SU-DHL-6 (cell line): ENCODE measurements at regions not wholly inside any gene's neighbourhood (a gene's known extent, or its start where the extent isn't known, plus 50 kb on each side); places are given as distances from the start of the nearest gene placed in this dataset.
"Not testable (repeated sequence)": the region's sequence is repeated elsewhere in the genome, so short reads cannot be mapped to it uniquely, and the experiment has no call there.

Experiments
- CTCF ChIP-seq: fragments of 200-600 bp; sonication (generic); IDR thresholded peaks from one replicate; pipeline ENCODE4 v1.5.1; 2017; ENCODE audit warnings: antibody characterized with exemption, mild to moderate bottlenecking, low read length, moderate library complexity; ENCODE audit not compliant: insufficient read depth, poor library complexity, severe bottlenecking
- EZH2phosphoT487 ChIP-seq: fragments of 200-600 bp; sonication (generic), shearing (Covaris generic); conservative IDR thresholded peaks from 2 replicates; pipeline ENCODE4 v1.6.1; 2018; ENCODE audit warnings: mild to moderate bottlenecking, antibody characterized with exemption, low read length, moderate library complexity, mixed read lengths

DNA sequence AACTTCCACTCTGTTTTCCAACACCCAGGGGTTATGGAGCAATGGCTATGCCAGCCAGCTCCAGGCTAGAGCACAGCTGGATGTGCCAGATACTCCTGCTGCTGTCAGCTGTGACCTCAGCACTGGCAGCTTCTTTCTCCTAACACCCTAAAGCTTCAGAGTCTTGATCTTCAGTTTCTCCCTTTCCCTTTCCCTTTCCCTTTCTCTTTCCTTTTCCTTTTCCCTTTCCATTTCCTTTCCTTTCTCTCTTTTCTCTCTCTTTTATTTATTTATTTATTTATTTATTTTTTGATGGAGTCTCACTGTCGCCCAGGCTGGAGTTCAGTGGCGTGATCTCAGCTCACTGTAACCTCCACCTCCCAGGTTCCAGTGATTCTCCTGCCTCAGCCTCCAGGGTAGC, 237.0 kb downstream of the ZNF37A start:
- not testable (repeated sequence) for TF ChIP-seq CTCF, EZH2phosphoT487
